HG02571 (cell line): ENCODE measurements at regions not wholly inside any gene's neighbourhood (a gene's known extent, or its start where the extent isn't known, plus 50 kb on each side); places are given as distances from the start of the nearest gene placed in this dataset.
A peak's percentile ranks its signal among the peaks of the same experiment; 100 is the strongest.
"Not testable (repeated sequence)": the region's sequence is repeated elsewhere in the genome, so short reads cannot be mapped to it uniquely, and the experiment has no call there.

Source experiments
- ATAC-seq: cut with Tn5 transposase; IDR thresholded peaks from one replicate; pipeline ENCODE4 v1.9.1; 2021; ENCODE audit warnings: mild to moderate bottlenecking, moderate library complexity; ENCODE audit not compliant: unreplicated experiment

DNA sequence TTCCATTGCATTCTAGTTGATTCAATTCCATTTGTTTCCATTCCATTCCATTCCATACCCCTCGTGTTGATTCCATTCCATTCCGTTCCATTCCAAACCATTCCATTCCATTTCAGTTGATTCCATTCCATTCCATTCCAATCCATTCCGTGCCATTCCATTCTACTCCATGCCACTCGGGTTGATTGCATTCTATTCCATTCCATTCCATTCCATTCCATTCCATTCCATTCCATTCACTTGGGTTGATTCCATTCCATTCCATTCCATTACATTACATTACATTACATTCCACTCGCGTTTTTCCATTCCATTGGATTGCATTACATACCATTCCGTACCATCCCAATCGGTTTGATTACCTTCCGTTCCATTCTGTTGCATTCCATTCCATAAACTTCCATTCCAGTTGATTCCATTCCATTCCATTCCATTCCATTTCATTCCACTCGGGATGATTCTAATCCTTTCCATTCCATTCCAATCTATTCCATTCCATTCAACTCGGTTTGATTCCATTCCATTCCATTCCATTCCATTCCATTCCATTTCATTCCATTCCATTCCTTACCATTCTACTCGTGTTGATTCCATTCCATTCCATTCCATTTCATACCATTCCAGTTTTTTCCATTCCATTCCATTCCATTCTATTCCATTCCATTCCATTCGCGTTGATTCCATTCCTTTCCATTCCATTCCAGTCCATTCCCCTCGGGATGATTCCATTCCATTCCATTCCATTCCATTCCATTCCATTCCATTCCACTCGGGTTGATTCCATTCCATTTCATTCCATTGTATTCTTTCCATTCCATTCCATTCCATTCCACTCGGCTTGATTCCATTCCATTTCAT lies 1140.4 kb downstream of the RPIA start:
- no peak for ATAC-seq

DNA sequence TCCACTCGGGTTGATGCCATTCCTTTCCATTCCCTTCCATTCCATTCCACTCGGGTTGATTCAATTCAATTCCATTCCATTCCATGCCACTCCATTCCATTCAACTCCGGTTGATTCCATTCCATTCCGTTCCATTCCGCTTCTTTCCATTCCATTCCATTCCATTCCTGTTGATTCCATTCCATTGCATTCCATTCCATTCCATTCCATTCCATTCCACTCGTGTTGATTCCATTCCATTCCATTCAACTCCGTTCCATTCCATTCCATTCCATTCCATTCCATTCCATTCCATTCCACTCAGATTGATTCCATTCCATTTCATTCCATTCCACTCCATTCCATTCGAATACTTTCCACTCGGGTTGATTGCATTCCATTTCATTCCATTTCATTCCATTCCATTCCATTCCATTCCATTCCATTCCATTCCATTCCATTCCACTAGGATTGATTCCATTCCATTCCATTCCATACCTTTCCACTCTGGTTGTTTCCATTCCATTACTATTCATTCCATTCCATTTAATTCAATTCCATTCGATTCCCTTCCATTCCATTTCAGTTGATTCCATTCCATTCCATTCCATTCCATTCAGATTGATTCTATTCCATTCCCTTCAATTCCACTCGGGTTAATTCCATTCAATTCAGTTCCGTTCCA lies 1141.8 kb downstream of the RPIA start:
- ATAC-seq, result peak; percentile 46

DNA sequence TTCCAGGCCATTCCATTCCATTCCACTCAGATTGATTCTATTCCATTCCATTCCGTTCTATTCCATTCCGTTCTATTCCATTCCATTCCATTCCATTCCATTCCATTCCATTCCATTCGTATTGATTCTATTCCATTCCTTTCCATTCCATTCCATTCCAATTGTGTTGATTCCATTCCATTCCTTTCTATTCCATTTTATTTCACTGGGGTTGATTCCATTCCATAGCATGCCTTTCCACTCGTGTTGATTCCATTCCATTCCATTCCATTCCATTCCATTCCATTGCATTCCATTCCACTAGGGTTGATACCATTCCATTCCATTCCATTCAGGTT lies 1142.3 kb downstream of the RPIA start:
- no peak for ATAC-seq

DNA sequence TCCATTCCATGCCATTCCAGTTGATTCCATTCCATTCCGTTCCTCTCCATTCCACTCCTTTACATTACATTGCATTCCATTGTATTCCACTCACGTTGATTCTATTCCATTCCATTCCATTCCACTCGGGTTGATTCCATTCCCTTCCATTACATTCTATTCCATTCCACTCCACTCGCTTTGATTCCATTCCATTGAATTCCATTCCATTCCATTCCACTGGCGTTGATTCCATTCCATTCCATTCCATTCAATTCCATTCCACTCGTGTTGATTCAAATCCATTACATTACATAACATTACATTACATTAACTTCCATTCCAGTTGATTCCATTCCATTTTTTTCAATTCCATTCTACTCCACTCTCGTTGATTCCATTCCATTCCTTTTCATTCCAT lies 1142.8 kb downstream of the RPIA start:
- ATAC-seq, result no peak

DNA sequence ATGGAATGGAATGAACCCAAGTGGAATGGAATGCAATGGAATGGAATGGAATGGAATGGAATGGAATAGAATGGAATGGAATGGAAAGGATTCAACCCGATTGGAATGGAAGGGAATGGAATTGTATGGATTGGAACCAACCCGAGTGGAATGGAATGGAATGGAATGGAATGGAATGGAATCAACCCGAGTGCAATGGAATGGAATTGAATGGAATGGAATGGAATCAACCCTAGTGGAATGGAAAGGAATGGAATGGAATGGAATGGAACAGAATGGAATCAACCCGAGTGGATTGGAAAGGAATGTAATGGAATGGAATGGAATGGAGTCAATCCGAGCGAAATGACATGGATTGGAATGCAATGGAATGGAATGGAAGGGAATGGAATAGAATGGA lies 1144.9 kb downstream of the RPIA start:
- peak; percentile 36 for ATAC-seq

DNA sequence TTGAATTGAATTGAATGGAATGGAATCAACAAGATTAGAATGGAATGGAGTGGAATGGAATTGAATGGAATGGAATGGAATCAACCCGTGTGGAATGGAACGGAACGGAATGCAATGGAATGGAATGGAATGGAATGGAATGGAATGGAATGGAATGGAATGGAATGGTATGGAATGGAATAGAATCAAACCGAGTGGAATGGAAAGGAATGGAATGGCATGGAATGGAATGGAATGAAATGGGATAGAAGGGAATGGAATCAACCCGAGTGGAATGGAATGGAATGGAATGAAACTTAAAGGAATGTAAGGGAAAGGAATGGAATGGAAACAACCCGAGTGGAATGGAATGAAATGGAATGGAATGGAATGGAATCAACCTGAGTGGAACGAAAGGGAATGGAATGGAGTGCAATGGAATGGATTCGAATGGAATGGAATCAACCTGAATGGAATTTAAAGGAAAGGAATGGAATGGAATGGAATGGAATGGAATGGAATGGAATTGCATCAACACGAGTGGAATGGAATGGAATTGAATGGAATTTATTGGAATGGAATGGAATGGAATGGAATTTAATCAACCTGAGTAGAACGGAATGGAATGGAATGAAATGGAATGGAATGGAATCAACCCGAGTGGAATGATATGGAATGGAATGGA lies 1146.6 kb downstream of the RPIA start:
- no peak for ATAC-seq

DNA sequence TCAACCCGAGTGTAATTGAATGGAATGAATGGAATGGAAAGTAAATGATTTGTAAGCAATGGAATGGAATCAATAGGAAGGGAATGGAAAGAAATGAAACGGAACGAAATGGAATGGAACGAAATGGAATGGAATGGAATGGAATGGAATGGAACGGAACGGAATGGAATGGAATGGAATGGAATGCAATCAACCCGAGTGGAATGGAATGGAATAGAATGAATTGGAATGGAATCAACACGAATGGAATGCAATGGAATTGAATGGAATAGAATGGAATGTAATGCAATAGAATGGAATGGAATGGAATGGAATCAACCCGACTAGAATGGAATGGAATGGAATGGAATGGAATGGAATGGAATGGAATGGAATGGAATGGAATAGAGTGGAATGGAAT lies 1148.7 kb downstream of the RPIA start:
- ATAC-seq, result not testable (repeated sequence)

DNA sequence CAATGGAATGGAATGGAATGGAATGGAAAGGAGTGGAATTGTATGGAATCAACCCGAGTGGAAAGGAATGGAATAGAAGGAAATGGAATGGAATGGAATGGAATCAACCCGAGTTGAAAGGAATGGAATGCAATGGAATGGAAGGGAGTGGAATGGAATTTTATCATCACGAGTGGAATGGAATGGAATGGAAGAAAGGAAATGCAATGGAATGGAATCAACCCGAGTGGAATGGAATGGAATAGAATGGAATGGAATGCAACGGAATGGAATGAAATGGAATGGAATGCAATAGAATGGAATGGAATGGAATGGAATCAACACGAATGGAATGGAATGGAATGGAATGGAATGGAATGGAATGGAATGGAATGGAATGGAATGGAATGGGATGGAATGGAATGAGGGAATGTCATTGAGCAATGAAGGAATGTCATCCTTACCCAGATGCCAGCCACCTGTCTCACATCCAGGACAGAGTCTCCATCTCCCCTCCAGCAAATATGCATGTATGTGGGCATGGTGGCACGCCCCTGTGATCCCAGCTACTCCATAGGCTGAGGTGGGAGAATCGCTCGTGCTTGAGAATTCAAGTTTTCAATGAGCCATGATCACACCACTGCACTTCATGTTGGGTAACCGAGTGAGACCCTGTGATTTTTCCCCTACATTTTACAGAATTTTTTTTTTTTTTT lies 1149.5 kb downstream of the RPIA start:
- ATAC-seq, result not testable (repeated sequence)

DNA sequence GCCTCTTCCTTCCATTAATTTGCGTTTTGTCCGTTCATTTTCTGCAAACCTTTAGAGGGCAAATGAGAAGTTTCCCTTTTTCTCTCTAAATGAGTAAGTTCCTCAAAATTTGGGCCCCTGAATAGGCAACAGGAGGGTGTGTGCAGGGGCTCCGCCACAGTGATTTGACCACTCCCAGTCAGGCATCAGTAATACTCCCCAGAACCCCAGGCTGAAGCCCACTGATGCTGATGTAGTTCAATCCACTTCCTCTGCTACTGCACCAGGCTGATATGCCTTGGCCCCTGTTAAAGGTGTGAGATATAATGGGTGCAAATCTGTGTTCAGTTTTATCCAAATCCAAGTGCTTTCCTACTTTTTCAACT lies 1150.0 kb downstream of the RPIA start:
- no peak for ATAC-seq

DNA sequence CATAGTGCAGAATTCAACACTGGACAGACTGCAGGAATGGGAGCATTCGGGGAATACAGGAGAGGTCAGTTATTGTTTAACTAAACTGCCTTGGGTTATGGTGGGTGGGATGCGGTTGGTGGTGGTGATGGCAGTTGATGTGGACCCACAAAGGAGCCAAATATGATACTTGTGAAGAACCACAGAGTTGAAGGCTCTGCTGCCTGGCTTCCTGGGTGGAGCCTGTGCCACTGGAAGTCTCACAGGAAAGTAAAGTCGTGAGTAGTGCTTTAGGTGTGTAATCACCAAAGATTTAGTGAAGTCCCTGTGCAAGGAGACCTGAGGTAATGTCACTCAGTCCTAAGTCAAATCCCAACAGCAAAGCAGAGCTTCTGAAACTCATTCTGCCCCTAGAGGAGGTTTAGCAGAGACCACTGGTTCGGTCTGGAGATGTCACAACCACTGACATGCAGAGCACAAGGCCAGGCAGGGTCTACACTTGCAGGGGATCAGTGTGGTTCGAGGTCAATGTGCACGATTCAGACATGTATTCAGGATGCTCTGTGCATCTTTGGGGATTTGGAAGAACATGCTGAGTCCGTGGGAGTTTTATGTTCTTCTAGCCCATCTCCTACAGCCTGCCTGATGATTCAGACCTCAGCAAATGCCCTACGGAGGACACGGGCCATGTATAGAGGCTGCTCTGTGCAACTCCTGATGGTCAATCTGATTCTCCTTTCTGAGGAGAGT lies 1150.9 kb downstream of the RPIA start:
- no peak for ATAC-seq

DNA sequence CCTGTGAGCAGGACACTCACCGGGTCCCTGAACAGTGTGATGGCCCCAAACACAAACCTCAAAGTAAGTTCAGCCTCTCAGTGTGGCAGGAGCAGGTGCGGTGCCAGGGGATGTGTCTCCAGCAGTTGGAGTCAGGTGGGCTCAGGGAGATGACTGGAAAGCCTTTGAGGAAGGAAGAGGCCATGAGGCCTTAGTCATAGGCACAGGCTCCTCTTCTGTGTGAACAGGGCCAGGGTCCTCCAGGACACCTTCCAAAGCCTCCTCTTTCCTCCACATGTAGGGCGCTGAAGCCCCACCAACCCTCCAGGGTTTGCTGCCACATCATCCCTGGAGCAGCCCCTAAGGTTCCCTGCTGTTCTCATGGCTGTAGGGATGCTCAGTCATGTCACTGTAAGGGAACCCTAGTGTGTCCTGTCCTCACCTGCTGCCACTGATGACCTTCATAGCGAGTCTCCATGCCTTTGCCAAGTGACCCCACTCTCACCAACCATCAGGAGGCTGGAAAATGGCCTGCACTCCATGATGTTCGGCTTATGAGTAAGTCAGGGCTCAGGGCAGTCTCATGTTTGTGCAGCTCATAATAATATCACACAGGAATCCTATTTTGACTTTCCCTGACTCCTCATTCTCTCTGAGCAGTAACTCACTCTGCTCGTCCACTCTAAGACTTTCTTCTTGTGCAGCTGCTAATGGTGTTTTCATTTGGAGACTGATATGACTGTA lies 1152.9 kb downstream of the RPIA start:
- ATAC-seq, result no peak

DNA sequence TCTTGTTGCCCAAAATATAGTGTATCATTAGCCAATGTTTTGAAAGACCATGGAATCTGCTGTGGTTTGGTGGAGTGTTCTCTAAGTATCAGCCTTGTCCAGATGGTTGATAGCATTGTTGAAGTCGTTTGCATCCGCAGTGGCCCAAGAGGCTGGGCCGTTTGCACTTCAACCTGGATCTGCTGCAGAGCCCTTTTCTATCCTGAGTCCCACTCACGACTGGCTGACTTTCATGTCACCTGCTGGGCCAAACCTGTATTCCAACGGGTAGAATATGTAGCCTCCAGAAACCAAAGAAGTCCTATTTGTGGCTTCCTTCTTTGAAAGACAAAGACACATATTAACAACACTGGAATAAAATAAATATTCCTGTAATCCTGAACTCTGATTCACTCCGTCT lies 1154.1 kb downstream of the RPIA start:
- ATAC-seq, result no peak

DNA sequence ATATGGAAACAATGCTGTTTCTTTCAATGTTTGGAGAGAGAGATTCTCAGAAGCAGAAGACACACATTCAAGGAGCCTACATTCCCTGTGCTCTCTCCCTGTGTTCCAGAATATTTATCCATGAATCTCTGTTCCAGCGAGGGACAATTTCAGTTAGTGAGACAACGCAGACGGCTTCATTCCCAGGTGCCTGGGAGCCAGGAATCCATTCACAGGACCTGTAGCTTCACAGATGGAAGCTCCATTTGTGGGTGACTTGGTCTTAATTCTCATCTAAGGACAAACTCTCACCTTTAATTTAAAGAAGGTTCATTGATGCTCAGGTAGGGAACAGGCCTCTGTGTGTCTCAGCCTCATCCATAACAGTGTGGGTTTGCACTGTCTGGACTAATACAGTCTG lies 1156.6 kb downstream of the RPIA start:
- no peak for ATAC-seq

DNA sequence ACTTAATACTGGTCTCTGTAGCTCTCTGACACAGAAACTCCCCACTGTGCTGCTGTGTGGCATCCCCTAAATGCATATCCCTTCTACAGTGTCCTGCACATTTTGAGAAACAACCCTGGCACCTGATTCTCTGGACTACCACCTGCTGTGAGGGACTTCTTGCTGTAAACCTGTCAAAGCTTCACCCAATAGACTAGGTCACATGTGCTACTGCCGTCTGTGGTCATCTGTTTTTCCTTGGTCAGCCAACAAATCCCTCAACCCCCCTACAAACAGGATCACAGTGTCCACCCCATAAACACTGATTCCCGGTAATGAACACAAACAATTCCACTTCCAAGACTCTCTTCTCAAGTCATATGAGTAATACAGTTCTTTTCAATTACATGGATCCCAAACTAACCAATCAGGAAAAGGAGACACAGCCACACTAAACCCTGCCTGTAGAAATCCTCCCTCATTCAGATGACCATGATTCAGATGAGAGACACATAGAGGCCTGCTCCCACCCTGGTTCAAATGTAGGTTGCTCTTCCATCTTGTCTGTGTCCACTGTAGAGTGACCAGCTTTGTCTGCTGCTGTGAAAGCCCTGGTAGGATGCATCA lies 1157.4 kb downstream of the RPIA start:
- no peak for ATAC-seq

DNA sequence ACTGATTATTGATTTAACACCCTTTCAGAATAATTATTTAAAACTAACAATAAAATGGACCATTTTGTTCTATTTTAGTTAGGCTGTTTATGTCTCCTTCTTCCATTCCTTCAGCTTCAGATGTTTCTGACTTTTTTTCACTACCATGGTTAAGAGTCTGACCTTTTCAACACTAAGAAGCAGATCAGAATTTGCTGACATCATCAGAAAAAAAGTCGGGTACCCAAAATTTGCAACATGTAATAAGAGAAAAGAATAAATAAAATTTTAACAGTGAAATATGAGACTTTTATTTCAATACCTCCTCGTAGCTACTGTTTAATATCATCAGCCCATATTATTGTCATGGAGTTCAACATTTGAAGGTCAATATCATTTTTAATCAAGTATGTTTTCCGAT lies 1158.3 kb downstream of the RPIA start:
- no peak for ATAC-seq

DNA sequence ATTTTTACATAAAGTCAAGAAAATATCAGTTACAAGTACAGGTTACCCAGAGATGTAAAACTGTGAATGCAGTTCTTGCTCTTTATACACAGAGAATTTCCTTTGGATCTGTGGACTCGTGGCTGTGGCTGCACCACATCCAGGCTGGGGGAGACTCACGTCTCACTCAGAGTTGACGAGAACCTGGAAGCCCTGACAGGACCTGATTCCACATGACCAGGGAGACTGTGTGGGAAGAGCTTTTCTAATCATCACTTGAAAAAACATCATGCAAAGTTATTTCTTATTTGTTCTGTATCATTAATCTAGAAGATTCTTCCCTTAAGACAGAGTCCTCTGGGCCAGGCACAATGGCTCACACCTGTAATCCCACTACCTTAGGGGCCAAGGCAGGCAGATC lies 1159.0 kb downstream of the RPIA start:
- no peak for ATAC-seq

DNA sequence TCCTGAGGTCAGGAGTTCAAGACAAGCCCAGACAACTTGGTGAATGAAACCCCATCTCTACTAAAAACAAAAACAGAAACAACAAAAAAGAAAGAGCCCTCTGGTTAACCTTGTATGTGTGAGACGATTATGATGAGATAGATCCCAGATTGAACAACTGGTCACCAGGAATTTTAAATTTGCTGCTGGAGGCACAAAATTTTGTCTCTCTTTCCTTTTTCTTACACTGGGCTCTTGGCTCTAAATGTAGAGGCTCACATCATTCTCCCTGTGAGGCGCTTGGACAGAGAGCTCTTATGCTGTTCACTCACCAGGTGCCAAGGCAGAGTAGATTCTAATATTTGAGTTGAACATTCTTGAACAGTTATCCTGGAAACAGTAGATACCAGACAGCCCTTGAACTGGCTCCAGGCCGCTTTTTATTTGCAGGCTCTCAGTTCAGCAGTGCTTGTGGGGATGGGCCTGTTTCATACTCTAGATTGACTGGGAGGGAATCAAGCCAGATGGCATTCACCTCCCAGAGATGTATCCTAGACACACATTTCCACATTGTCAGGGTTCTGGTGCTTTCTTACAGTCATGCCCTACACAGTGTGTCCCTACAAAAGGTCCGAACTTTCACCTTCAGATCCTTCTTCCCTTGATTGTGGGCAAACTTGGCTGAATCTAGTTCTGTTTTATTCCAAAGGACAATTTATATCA lies 1159.6 kb downstream of the RPIA start:
- no peak for ATAC-seq

DNA sequence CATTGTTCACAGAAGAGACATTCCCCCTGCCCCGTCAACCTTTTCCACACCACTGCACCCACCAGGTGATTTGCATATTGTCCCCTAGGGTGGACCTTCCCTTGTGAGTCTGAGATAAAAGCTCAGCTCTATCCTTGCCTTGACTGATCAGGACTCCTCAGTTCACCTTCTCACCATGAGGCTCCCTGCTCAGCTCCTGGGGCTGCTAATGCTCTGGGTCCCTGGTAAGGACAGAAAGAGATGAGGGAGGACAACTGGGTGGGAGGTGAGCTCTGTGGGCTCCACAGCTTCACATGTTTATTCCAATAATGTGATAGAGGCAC lies 1160.1 kb downstream of the RPIA start:
- ATAC-seq, result no peak

DNA sequence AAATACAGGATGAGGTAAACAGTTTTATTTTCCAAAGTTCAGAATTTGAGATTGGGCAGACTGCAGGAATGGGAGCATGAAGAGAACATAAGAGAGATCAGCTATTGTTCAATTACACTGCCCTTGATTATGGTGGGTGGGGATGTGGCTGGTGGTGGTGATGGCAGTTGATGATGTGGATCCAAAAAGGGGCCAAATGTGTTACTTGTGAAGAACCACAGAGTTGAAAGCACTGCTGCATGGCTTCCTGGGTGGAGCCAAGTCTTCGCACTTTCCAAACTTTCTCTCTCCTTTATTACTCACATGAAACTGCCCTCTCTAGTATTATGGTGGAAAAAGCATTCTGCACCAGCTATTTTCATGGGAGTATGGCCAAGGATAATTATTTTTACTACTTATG lies 1162.0 kb downstream of the RPIA start:
- not testable (repeated sequence) for ATAC-seq
